GM19324 (cell line): ENCODE measurements at regions not wholly inside any gene's neighbourhood (a gene's known extent, or its start where the extent isn't known, plus 50 kb on each side); places are given as distances from the start of the nearest gene placed in this dataset.

Experiments
- ATAC-seq: cut with Tn5 transposase; IDR thresholded peaks from one replicate; pipeline ENCODE4 v1.9.1; 2021; ENCODE audit warnings: mild to moderate bottlenecking, moderate library complexity; ENCODE audit not compliant: unreplicated experiment, low FRiP score

DNA sequence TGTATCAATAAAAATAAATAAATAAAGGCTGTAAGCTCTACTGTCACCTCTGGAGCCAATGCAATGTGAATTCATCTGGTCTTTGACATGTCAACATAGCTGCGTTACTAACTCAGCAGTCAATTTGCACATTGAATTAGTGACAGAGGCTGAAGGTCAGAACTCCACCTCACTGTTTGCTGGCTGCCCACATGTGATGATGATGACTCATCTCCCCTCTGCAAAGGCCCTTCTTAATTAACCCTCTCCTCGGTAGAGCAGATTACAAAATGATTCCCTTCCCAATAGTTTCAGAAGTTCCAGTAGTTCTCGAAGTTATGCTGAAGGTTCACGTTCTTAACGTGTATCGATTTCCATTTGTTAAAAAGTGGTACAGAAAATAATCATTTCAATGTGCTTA lies 1626.0 kb upstream of the TENM3 start:
- no peak for ATAC-seq

DNA sequence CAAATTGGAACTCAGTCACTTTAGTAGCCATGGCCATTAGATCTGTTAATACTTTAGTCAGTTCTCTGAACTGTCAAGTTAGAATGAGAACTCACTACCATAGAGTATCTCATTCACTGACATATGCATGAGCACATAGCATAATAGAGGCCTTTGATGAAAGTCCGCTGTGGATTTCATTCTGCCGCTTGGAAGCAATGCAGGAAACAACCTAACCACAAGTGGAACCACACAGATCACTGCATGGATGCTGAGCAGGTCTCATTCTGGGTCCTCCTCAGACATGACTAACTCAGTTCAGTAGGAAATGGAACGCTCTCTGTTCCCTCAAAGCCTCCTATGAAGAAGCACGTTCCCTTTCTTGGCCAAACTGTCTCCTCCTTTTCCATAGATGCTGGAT lies 1624.8 kb upstream of the TENM3 start:
- no peak for ATAC-seq

DNA sequence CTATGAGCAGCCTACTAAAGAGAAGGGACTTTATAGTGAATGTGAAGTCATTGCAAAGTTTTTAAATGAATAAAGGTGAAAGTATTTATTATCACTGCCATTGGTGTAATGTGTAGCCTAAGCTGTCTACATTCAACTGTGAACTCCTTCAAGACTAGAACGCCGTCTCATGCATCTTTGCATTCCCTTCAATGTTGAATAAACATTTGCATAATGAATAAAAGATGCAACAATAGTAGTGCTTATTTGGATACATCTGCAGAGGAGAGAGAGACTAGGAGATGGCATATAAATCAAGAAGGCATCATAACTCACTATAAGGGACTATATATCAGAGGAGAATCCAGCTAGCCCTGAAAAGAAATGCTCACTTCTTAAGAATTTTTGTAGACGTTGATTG lies 1623.8 kb upstream of the TENM3 start:
- no peak for ATAC-seq

DNA sequence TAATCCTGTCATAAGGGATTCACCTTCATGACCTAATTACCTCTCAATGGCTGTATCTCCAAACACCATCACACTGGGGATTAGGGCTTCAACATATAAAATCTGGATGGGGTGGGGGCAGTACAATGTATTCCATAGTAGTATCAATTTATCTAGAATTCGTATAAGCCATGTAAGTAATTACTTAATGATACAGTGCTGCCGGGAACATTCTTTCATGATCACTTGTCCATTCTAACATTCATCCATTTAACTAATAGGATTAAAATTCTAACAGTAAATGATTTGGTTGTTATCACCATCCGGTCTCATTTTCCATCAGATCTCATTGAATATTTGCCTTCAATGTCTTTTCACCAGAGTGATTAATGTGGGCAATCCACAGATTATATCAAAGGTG lies 1620.9 kb upstream of the TENM3 start:
- ATAC-seq: no peak

DNA sequence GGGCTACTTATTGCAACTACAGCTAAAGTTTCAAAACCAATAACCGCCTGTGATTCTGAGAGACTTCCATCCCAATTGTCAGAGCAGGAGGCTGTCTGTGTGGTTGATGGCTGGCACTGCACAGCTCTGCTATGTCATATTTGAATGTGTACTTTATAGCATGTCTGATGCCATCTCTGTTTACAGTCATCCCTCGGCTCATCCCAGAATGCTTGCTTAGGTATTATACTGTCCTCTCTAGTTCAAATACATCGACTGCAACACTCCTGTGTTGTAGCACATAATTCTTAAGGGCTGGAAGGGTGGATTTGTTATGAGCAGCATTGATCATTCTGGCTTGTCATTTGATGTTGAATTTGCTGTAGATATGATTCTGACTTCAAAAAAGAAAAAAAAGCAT lies 1617.5 kb upstream of the TENM3 start:
- no peak for ATAC-seq

DNA sequence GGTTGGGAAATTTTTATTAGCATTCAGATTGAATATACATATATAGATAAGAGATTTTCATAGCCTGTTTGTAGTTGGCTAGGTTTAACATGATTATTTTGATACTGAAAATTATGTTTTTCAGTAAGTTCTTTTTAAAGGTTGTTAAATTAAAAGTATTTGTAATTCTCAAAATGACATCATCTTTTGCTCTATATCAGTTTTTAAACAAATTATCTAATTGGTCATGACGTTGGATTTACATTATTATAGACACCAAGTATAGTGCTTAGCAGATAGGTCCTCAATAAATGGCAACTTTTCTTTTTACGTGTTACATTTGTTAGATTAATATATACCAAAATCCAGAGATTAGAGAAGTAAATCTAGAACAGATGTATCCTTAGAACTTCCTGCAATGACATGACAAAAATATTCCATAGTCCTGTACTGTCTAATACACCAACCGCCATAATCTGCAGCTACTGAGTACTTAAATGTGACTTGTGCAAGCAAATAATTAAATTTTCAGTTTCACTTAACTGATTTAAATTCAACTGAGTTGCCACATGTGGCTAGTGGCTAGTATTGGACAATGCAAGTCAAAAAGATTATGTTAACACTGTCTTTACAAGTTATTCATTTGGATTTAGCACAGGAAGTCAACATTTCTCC lies 1613.1 kb upstream of the TENM3 start:
- no peak for ATAC-seq

DNA sequence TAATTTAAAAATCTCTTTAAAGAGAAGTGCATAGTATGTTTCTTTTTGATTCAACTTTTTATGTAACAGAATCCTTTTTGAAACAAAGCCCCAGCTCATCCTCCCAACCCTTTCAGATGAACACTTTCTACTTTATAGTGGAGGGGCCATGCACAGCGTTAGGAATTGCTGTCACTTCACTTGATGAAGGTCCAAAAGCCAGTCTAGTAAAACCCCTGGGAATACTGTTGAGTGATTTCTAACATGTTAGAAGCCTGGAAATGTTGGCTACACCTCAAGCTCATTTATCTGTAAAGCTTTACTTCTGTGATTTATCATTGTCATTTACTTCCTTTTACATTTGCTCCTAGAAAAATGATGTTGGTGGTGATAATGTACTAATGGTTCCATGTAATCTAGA lies 1608.9 kb upstream of the TENM3 start:
- no peak for ATAC-seq

DNA sequence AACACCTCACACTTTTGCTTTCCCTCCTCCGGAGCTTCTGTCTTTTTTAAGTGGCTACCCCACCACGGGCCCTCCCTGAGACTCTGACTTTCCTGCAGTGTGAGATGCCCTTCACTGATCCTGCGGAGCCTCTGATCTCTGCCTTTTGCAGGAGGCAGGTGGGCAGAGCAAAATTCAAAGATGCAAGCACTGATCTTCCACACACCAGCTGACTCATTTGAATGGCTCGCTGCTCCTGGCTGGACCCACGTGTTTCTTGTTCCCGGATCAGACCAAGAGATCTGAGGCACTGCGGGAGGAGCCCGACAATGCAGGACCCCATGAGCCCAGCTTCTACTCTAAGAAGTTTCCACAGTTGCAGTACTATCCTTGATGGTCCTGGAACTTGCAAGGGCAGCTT lies 1607.9 kb upstream of the TENM3 start:
- no peak for ATAC-seq

DNA sequence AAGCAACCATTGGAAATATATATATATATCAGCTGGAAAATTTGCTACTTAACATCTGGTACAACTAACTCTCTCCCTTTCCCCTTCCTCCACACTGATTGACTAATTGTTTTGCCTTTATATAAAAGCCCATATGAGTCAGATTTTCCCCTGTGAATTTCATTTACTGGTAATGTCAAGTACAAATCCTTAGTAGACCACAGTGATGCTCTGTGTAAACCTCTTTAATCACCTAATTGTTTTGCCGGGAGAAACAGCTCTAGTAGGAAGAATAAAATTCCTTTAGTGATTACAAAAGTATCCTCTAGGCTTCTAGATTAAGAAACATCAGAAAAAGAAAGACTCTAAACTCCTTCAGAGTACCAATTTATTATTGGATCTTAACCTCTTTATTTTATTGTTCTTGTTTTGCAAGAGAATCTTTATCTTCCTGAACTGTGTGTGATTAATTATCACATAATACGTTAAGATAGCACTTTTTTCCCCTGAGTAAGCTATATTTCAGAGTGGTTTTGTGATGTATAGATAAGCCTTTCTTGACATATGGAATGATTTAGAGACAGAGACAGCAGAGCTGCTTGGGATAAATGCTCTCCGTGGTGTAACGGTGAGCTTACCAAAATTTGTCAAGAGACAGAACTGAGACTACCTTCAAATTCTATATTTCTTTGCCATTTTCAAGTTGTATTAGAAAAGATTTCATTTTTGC lies 1606.4 kb upstream of the TENM3 start:
- ATAC-seq: no peak

DNA sequence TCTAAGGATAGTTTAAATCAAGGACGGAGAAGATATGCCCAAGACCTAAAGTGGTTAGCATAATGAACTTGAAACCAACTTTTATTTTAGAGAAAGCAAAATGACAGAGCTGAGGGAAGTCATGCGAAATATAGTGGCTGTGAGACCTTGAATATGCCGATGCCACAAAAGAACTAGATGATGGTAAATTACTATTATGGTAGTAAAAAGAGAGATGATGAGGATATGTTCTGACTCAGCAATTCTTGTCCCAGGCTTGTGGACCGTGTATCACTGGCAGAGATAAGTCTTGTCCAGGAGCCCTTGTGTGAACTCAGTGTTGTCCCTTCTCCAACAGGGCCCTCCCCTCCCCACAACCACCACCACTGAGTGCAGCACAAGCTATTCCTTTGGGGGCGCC lies 1605.6 kb upstream of the TENM3 start:
- no peak for ATAC-seq

DNA sequence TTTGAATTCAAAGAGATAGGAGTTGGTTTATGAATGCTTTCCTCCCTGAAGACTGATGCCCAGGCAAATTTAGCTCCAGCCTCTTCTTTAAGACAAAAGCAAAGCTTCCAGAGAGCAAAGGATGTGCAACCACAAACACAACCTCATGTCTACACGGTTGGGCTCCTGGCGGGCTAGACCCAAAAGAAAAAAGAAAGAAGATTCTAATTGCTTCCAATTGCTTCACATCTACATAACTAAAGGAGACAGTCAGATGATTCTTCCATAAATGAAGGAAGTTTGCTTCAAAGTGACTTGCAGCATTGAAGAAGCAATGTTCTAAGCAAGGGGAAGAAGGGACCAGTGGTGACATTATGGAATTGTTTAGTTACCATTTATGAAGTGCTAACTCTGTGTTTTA lies 1603.0 kb upstream of the TENM3 start:
- no peak for ATAC-seq

DNA sequence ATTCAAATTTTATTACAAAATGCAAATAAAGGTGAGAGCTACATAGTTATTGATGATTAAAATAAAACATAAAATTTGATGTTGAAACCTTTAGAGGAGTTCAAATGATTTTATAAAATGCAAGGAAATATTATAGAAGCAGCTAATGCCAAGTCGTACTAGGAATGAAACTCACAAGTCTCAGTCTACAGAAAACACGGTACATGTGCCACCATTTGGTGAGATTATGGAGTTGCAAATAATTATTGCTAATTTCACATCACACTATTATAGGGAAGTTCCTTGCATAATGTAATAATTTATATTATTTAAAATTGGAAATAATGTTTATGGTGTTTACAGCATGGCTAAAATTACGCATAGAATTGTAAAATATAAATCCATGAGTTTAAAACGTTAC lies 1601.7 kb upstream of the TENM3 start:
- no peak for ATAC-seq

DNA sequence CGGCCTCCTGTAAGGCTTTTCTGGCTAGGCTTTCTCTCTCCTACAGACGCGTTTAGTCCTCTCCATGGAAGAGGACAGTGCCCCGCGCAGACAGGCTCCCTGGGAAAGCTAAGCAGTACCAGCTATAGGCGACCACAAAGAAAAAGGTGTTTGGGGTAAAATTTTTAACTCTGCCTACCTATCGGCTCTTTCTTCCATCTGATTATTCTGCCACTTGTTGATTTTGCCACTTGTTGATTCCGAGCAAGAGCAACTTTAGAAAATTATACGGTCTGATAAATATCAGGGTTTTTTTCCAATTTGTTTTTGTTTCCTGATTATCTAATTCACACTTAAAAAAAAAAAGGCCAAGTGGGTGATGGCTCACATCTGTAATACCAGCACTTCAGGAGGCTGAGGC lies 1600.5 kb upstream of the TENM3 start:
- no peak for ATAC-seq

DNA sequence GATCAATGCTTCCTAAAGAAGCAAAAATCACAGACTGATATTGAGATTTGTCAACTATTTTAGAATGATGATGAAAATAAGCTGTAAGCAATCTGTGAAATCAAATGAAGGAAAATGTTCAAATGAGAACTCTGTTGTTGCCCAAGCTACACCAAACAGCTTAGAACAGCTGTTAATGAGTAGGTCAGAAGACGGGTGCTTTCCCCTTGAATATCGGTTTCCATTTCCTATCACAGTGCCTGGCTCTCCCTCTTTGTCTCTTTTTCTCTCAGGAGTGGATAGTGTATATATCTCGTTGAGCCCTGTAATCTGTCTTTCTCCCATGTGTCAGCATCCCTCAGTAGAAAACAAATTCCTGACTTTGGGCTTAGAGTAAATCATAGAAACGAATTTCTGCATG lies 1592.9 kb upstream of the TENM3 start:
- ATAC-seq: peak; percentile 84

DNA sequence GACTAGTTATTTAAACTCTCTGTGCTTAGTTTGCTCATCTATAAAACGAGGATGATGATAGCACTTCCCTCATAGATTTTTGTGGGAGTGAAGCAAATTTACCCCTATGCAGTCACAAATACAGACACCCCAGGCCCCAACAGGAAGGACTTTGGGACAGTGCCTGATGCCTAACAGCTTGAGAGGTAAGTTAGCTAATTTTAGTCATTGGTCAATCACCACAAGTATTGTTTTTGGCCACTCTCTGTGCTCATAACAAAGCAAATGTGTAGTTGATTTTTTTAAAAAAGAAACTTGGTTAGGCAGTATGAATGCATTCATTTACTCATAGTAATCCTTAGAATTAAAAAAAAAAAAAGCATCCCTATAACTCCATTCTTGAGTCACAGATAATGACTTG lies 1590.7 kb upstream of the TENM3 start:
- no peak for ATAC-seq

DNA sequence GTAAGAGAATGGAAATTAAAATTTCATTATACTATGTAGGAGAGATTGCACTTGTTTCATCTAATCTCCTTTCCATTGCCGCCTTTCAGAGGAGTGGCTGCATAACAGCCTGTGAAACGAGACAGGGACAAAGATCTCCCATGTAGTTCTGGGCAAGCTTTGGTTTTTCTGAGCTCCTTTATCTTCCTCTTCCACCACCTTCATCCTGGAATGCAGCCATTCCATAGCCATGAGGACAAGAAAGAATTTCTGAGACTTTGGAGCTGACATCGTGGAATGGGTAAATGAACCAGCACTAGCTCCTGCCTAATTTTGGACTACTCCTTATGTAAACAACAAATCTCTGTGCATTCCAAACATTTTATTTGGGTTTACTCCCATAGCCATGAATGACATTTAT lies 1587.3 kb upstream of the TENM3 start:
- ATAC-seq: no peak

DNA sequence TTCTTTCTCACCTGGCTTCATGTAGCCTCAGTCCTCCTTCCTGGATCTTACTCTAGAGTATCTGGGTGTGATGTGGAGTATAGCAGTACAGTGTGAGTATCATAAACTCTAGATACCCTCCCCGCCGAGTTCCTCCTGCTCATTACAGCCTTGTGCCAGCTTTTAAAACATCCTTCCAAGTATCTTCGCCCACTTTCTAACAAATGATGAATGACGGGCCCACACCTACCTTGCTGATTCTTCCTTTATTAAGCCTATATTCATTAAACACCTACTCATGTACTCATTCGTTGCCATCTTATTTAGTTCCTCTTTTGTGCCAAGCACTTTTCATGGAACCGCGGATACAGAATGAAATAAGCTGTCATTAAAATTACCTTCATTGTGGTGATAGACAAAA lies 1585.3 kb upstream of the TENM3 start:
- no peak for ATAC-seq

DNA sequence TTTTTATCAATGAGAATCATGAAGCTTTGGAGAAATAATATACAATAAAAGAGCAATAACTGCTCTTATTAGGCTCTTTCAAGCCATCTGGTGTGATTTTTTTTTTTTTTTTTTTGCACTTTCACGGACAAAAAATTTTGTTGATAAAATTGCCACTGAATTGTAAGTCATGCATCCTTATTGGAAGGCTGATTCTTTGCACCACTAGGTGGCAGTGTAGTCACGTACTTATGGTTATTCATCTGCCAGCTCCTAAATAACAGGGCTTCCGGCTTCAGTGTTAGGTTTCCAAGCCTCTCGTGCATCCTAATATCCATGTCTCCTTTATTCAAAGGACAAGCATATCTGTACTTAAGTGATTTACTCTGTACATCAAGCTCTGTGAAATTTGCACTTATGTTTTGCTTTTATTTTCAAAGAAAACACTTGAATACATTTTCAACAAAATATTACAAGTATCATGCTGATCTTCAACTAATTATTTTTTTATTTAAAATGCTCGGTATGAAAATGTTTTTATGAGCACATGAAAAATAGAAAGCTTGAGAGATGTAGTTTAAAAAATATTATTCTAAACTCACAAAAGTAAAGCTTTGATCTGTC lies 1578.3 kb upstream of the TENM3 start:
- peak; percentile 64 for ATAC-seq

DNA sequence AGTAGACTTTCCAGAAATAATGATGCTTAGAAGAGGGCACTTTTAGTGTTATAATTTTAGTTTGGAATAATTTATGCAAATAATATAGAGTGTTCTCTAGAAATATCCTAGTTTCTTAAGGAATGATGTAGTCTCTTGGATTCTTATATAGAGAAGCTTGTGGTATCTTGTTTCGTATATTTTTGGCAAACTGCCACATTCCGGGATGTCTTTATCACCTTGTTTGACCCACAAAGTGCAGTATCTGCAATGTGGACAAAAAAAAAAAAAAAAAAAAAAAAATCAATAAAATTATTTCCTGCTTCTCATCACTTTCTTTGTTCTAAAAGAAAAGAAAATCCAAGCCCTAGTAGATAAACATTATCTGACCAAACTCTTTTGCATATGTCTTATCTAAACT lies 1577.7 kb upstream of the TENM3 start:
- no peak for ATAC-seq

DNA sequence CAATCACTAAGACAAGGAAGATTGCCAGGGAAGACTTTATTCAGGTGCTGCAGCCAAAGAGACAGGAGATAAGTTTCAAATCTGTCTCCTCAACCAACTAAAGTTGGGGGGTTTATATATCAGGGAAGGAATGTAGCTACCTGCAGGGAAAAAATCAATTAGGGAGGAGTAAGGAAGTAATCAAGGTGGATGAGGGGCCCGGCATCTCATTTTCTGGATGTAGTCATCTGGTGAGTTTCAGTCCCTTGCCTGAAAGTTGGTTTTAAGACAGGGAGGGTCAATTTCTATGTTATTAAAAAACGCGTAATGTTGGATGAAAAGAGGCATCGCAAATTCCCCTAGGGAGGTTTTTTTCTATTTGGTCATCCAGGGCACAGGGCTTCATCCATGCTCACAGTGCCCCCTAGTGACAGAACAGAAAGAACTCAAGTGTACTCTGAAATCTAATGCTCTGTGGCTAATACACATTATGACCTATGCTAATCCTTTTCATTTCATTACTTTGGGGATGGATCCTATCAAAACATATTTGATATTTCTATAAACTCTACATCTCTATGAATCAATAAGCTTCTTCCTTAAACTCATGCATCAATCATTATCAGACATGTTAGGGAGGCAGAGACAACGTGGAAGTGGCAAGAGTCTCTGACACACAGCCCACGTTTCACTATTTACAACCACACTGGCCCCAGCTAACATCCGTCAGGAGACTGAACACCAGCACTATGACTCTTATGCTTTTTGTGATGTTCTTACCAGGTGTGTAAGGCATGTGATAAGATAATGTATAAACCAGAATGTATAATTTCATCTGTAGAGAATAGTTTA lies 1577.0 kb upstream of the TENM3 start:
- peak; percentile 77 for ATAC-seq

DNA sequence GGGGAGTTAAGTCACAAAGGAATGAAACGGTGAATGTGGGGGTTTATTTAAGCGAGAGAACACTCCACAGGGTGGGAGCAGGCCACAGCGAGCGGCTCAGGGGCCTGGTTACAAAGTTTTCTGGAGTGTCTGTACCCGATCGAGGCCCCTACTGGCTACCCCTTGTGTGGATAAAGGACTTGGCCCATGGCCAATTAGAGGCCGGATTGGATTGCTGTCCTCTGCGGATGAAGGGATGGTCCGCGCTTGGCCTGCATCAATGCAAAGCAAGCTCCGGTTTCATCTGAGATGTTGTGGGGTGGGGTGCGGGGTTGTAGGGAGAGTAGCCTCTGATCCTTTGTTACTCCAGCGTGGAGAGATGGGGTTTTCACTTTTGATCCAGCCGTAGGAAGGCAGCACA lies 1574.5 kb upstream of the TENM3 start:
- ATAC-seq: no peak
